Activated CD4-positive, alpha-beta T cell treated with anti-CD3 and anti-CD28 coated beads for 4 hours (primary cell): ENCODE measurements at regions not wholly inside any gene's neighbourhood (a gene's known extent, or its start where the extent isn't known, plus 50 kb on each side); places are given as distances from the start of the nearest gene placed in this dataset.
A peak's percentile ranks its signal among the peaks of the same experiment; 100 is the strongest.

Experiments
- DNase-seq, 2 donors: peaks; one replicate each; pipeline ENCODE4 v3.0.0-alpha.2; 2020

- no peak for DNase-seq
These were observed 55.7 kb downstream of the CXCR4 start for GRCh38 chr2:136062066-136062837.

- no peak for DNase-seq
These were observed 57.5 kb downstream of the CXCR4 start for GRCh38 chr2:136060416-136060815.

- no peak for DNase-seq
These were observed 58.9 kb downstream of the CXCR4 start for GRCh38 chr2:136059036-136059472.

GRCh38 chr2:136058262-136058661 lies 59.7 kb downstream of the CXCR4 start:
- DNase-seq: no peak

- no peak for DNase-seq
These were observed 60.2 kb downstream of the CXCR4 start for GRCh38 chr2:136057802-136058140.

- peak; percentile 34 to 40 for DNase-seq
These were observed 60.7 kb downstream of the CXCR4 start for GRCh38 chr2:136057023-136057801.

GRCh38 chr2:136055929-136056688 lies 61.8 kb downstream of the CXCR4 start:
- DNase-seq: peak; percentile 32 to 34

- DNase-seq: no peak
These were observed 63.1 kb downstream of the CXCR4 start for GRCh38 chr2:136054856-136055255.

- peak in 1 of 2 donors; percentile 11 for DNase-seq
These were observed 65.3 kb downstream of the CXCR4 start for GRCh38 chr2:136052369-136053362.

- peak in 1 of 2 donors; percentile 11 for DNase-seq
These were observed 66.3 kb upstream of the DARS1 start for GRCh38 chr2:136051725-136052048.

GRCh38 chr2:136051001-136051724 lies 65.7 kb upstream of the DARS1 start:
- DNase-seq: no peak

GRCh38 chr2:136049991-136050920 lies 64.8 kb upstream of the DARS1 start:
- no peak for DNase-seq

GRCh38 chr2:136049011-136049742 lies 63.8 kb upstream of the DARS1 start:
- no peak for DNase-seq

- no peak for DNase-seq
These were observed 60.6 kb upstream of the DARS1 start for GRCh38 chr2:136045835-136046570.

GRCh38 chr2:136045344-136045743 lies 59.9 kb upstream of the DARS1 start:
- DNase-seq: no peak
